Muscle layer of colon (tissue), 2 donors: ENCODE measurements at regions not wholly inside any gene's neighbourhood (a gene's known extent, or its start where the extent isn't known, plus 50 kb on each side); places are given as distances from the start of the nearest gene placed in this dataset.
"Not testable (repeated sequence)": the region's sequence is repeated elsewhere in the genome, so short reads cannot be mapped to it uniquely, and the experiment has no call there.

Source experiments
- H3K27ac ChIP-seq: one replicate; pipeline ENCODE4 v1.7.0; 2013; ENCODE audit warnings: low read depth, mild to moderate bottlenecking, low read length, moderate library complexity
- H3K27me3 ChIP-seq, 2 donors: one replicate each; pipeline ENCODE4 v1.7.0; 2013; ENCODE audit warnings: low read length in 2 of 2, mild to moderate bottlenecking in 2 of 2; ENCODE audit not compliant: insufficient read depth in 2 of 2, control insufficient read depth in 1 of 2
- H3K36me3 ChIP-seq: one replicate; pipeline ENCODE4 v1.7.0; 2013; ENCODE audit warnings: mild to moderate bottlenecking, low read length; ENCODE audit not compliant: insufficient read depth
- H3K4me1 ChIP-seq: one replicate; pipeline ENCODE4 v1.7.0; 2013; ENCODE audit warnings: mild to moderate bottlenecking, low read length; ENCODE audit not compliant: insufficient read depth
- H3K4me3 ChIP-seq, 2 donors: one replicate each; pipeline ENCODE4 v1.7.0; 2013; ENCODE audit warnings: low read length in 2 of 2, low read depth in 1 of 2, mild to moderate bottlenecking in 1 of 2, moderate library complexity in 1 of 2
- H3K9ac ChIP-seq: one replicate; pipeline ENCODE4 v1.7.0; 2013; ENCODE audit warnings: low read length
- H3K9me3 ChIP-seq: one replicate; pipeline ENCODE4 v1.7.0; 2013; ENCODE audit warnings: mild to moderate bottlenecking, low read length
- donor health status: abdominal sarcoma.
- donor health status: Adenocarcinoma of cecum.

DNA sequence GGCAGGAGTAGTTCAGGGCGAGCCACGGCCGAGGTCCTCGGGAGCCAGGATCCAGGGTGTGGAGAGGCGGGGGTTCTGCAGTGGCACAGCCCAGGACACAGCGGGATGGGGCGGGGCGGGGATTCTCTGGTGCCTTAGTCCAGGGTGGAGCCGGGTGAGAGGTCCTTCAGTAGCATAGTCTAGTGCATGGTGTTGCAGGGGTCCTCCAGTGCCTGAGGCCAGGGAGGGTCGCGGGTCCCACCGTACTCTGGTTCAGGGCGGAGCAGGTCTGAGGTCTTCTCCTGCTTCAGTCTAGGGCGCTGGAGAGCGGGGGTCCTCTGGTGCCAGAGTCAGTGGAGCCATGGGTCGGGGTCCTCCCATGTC lies 131.1 kb downstream of the CCDC74A start:
- no peaks in the 10 kb centered on the region for H3K36me3 ChIP-seq
- no peak overlapping the region for H3K4me3 ChIP-seq
- H3K27ac ChIP-seq: no peak overlapping the region

DNA sequence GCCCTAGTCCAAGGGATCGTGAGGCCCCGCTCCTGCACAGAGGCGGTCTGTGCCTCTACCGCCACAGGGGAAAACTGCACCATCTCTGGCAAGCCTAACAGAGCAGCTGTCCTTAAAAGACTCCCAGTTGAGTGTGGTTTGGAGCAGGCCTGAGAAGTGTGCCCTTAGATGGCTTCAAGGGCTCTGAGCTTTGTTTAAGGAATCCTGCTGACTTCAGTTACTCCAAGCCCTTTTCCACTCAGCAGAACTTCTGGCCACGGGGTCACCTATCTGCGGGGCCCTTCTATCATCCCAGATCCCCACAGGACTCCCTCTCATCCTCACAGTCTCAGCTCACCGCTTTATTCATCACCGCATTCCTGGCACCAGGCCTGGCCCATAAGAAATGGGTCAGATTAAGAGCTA lies 131.5 kb downstream of the CCDC74A start:
- Histone ChIP-seq H3K36me3 (no peaks in the 10 kb centered on the region), H3K4me3 (no peak overlapping the region), H3K27me3 (no peaks in the 10 kb centered on the region), H3K4me1 (no peaks in the 10 kb centered on the region), H3K9ac (no peak overlapping the region), H3K9me3 (no peaks in the 10 kb centered on the region), H3K27ac (no peak overlapping the region)

More for the DNA sequence above, 131.1 kb downstream of the CCDC74A start:
- H3K4me1 ChIP-seq: no peaks in the 10 kb centered on the region
- no peaks in the 10 kb centered on the region for H3K9me3 ChIP-seq
- H3K27me3 ChIP-seq: no peaks in the 10 kb centered on the region
- H3K9ac ChIP-seq: no peak overlapping the region

- H3K9ac ChIP-seq, H3K27me3 ChIP-seq, H3K4me1 ChIP-seq, H3K36me3 ChIP-seq, H3K9me3 ChIP-seq, H3K4me3 ChIP-seq, H3K27ac ChIP-seq: not testable (repeated sequence)
Observed at GRCh38 chr2:131661101-131661782, 133.6 kb downstream of the CCDC74A start.

GRCh38 chr2:131661884-131662535 lies 134.3 kb downstream of the CCDC74A start:
- H3K27ac ChIP-seq, H3K4me3 ChIP-seq, H3K9me3 ChIP-seq, H3K9ac ChIP-seq, H3K36me3 ChIP-seq, H3K27me3 ChIP-seq, H3K4me1 ChIP-seq: not testable (repeated sequence)

DNA sequence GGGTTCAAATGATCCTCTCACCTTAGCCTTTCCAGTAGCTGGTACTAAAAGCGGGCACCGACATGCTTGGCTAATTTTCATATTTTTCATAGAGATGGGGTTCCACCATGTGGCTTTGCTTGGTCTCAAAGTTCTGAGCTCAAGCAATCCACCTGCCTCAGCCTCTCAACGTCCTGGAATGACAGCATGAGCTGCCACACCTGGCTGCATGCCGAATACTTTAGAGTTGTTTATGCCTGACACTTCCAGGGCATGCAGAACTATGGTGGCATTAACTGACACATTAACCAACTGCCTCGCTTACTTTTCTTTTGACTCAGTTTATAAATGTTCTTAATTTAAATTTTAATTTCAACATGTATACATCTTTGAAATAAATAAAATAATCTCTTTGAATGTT lies 135.8 kb downstream of the CCDC74A start:
- not testable (repeated sequence) for H3K4me1 ChIP-seq, H3K9me3 ChIP-seq, H3K27me3 ChIP-seq, H3K4me3 ChIP-seq, H3K36me3 ChIP-seq, H3K9ac ChIP-seq, H3K27ac ChIP-seq

DNA sequence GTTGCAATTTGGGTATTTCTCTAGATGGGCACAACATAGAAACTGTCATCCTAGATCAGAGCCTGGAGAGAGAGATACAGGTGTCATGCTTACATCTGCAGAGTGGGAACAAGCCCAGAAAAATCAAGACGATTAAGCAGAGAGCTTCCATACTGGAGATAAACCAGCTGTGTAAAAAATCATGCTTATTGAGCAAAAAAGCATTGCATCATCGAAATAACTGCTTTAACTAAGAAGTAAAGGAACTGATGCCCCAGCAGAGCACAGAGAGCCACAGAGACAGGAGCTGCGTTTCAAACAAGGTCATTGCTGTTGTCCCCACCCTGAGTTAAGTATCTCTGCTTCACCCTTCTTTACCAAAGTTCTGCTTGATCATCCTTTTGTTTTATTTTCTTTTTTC lies 138.0 kb downstream of the CCDC74A start:
- H3K4me3 ChIP-seq, H3K4me1 ChIP-seq, H3K9me3 ChIP-seq, H3K9ac ChIP-seq, H3K36me3 ChIP-seq, H3K27me3 ChIP-seq, H3K27ac ChIP-seq: not testable (repeated sequence)

- not testable (repeated sequence) for H3K9ac ChIP-seq, H3K27ac ChIP-seq, H3K27me3 ChIP-seq, H3K9me3 ChIP-seq, H3K4me1 ChIP-seq, H3K4me3 ChIP-seq, H3K36me3 ChIP-seq
Observed at GRCh38 chr2:131668794-131669540, 141.3 kb downstream of the CCDC74A start.

DNA sequence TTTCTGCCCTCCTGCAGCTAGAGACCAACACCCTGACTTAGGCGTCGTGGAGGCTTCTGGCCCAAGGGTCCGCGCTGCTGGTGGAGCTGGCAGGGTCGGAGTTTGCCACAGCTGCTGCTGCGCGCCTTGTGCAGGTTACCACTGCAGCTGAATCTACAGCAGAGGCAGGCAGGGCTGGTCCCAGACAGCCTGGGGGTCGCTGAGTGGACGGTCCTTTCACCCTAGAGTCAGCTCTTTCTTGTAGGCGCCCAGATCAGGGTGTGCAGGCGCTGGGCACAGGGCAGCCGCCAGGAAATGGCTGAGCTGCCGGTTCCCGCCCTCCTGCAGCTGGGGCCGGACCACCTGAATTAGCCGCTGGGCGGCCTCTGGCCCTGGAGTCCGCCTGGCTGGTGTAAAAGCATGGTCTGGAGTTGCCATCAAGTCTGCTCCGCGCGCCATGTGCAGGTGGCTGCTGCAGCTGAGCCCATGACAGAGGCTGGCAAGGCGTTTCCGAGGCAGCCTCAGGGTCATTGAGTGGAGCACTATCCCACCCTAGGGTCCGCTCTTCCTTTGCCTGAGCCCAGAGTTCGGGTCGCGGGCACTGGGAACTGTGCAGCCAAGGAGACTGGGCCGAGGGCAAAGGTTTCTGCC lies 144.3 kb downstream of the CCDC74A start:
- H3K9ac ChIP-seq, H3K27me3 ChIP-seq, H3K9me3 ChIP-seq, H3K27ac ChIP-seq, H3K36me3 ChIP-seq: not testable (repeated sequence)
- Histone ChIP-seq H3K4me3 (peak overlapping the region in 1 of 2 donors; percentile 42), H3K4me1 (peaks cover 14% of the 10 kb centered on the region)

GRCh38 chr2:131672471-131673399 lies 145.0 kb downstream of the CCDC74A start:
- peak overlapping the region; percentile 36 to 42 for H3K4me3 ChIP-seq
- not testable (repeated sequence) for H3K9ac ChIP-seq, H3K9me3 ChIP-seq, H3K27me3 ChIP-seq, H3K27ac ChIP-seq, H3K36me3 ChIP-seq
- peaks cover 14% of the 10 kb centered on the region for H3K4me1 ChIP-seq

DNA sequence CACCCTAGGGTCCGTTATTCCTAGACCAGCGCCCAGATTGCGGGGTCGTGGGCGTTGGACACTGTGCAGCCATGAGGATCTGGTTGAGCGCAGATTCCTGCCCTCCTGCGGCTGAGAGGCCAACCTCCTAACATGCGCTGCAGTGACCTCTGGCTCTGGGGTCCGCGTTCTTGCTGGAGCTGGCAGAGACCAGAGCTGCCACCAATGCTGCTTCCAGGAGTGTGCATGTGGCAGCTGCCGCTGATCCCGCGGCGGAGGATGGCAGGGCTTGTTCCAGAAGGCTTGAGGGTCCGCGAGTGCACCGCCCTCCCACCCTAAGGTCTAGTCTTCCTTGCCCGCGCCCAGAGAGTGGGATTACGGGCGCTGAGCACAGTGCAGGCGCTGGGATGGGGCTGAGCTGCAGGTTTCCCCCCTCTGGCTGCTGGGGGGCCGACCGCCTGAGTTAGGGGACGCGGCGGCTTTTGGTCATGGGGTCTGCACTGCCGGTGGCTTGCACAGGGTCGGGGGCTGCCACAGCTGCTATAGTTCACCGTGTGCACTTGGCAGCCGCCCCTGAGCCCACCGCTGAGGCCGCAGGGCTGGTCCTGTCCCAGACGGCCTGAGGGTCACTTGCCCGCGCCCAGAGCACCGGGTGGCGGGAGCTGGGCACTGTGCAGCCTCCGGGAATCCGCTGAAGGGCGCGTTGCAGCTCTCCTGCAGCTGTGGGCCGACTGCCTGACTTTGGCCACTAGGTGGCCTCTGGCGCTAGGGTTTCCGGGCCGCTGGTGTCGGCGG lies 145.9 kb downstream of the CCDC74A start:
- Histone ChIP-seq H3K27me3 (peaks cover 6 to 9% of the 10 kb centered on the region in 2 donors), H3K27ac (no peak overlapping the region), H3K4me3 (peak overlapping the region; percentile 36 to 42), H3K9me3 (no peaks in the 10 kb centered on the region), H3K36me3 (no peaks in the 10 kb centered on the region), H3K9ac (no peak overlapping the region), H3K4me1 (peaks cover 14% of the 10 kb centered on the region)
